ENCODE measurements at regions not wholly inside any gene's neighbourhood (a gene's known extent, or its start where the extent isn't known, plus 50 kb on each side); places are given as distances from the start of the nearest gene placed in this dataset.
A peak's percentile ranks its signal among the peaks of the same experiment; 100 is the strongest.

GRCh38 chr2:168340931-168341330 is 93.5 kb upstream of the STK39 start:
- no peak for DNase-seq

- no peak for DNase-seq
Observed at GRCh38 chr2:168343586-168343985, 96.2 kb upstream of the STK39 start.

- DNase-seq = no peak
Observed at GRCh38 chr2:168344706-168345105, 97.3 kb upstream of the STK39 start.

- no peak for DNase-seq
Observed at GRCh38 chr2:168345601-168346000, 98.2 kb upstream of the STK39 start.

- peak; percentile 70 for DNase-seq
Observed at GRCh38 chr2:168346725-168347477, 99.5 kb upstream of the STK39 start.

GRCh38 chr2:168348076-168348475 is 100.7 kb upstream of the STK39 start:
- peak; percentile 14 for DNase-seq

- no peak for DNase-seq
Observed at GRCh38 chr2:168350380-168350779, 103.0 kb upstream of the STK39 start.

GRCh38 chr2:168353251-168353650 is 102.8 kb upstream of the CERS6 start:
- DNase-seq = no peak

GRCh38 chr2:168354499-168354898 is 101.6 kb upstream of the CERS6 start:
- no peak for DNase-seq

GRCh38 chr2:168355121-168355520 is 101.0 kb upstream of the CERS6 start:
- DNase-seq = no peak

GRCh38 chr2:168355779-168356476 is 100.1 kb upstream of the CERS6 start:
- no peak for DNase-seq

- no peak for DNase-seq
Observed at GRCh38 chr2:168356477-168356835, 99.6 kb upstream of the CERS6 start.

- no peak for DNase-seq
Observed at GRCh38 chr2:168357797-168358472, 98.1 kb upstream of the CERS6 start.

GRCh38 chr2:168359082-168359481 is 97.0 kb upstream of the CERS6 start:
- no peak for DNase-seq

- no peak for DNase-seq
Observed at GRCh38 chr2:168363347-168364092, 92.6 kb upstream of the CERS6 start.

- DNase-seq = no peak
Observed at GRCh38 chr2:168365094-168365621, 90.9 kb upstream of the CERS6 start.

GRCh38 chr2:168369031-168369430 is 87.0 kb upstream of the CERS6 start:
- DNase-seq = no peak

GRCh38 chr2:168371273-168372019 is 84.6 kb upstream of the CERS6 start:
- DNase-seq = no peak

- DNase-seq = no peak
Observed at GRCh38 chr2:168373468-168373867, 82.6 kb upstream of the CERS6 start.

GRCh38 chr2:168375195-168375798 is 80.8 kb upstream of the CERS6 start:
- no peak for DNase-seq

GRCh38 chr2:168378960-168379669 is 77.0 kb upstream of the CERS6 start:
- peak; percentile 41 for DNase-seq

Measured in activated CD4-positive, alpha-beta T cell treated with anti-CD3 and anti-CD28 coated beads, Interleukin-2, amount 50 U/mL, for 16 hours (primary cell).